ENCODE measurements at regions not wholly inside any gene's neighbourhood (a gene's known extent, or its start where the extent isn't known, plus 50 kb on each side); places are given as distances from the start of the nearest gene placed in this dataset.
"Not testable (repeated sequence)": the region's sequence is repeated elsewhere in the genome, so short reads cannot be mapped to it uniquely, and the experiment has no call there.

GRCh38 chr18:8913606-8914403 is 188.7 kb upstream of the NDUFV2 start:
- DNase-seq: not testable (repeated sequence)

GRCh38 chr18:8914404-8915264 is 187.9 kb upstream of the NDUFV2 start:
- not testable (repeated sequence) for DNase-seq

GRCh38 chr18:8920856-8921787 is 181.4 kb upstream of the NDUFV2 start:
- not testable (repeated sequence) for DNase-seq

- DNase-seq: no peak
These were observed 176.0 kb upstream of the NDUFV2 start for GRCh38 chr18:8926464-8926863.

DNA sequence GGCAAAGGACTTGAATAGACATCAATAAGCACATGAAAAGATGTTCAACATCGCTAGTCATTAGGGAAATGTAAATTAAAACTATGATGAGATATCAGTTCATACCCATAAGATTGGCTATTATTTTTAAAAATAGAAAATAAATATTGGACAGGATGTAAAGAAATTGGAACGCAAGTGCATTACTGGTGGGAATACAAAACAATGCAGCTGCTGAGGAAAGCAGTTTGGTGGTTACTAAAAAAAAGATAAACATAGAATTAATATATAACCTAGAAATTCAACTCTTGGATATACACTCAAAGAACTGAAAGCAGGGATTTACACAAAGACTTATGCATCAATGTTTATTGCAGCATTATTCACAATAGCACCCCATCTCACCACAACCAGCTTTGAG is 174.5 kb upstream of the NDUFV2 start:
- DNase-seq: no peak

- DNase-seq: no peak
These were observed 173.4 kb upstream of the NDUFV2 start for GRCh38 chr18:8928847-8929780.

- DNase-seq: no peak
These were observed 171.4 kb upstream of the NDUFV2 start for GRCh38 chr18:8930990-8931616.

DNA sequence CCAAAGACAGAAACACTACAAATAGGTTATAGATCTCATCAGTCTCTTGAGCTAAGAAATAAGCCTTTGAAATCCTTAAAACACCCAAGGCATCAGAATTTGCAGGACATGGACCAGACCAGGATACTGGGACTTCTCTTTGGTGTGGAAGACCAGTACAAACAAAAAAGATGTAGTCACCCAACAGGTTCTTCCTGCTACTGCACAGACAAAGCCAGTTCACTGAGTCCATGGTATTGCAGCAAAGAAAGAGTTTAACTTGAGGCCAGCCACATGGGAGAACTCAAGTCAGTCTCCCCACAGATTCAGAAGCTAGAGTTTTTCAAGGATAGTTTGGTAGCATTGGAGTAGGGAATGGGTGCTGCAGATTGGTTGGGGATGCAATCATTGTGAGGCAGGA is 169.6 kb upstream of the NDUFV2 start:
- no peak for DNase-seq

- DNase-seq: no peak
These were observed 168.7 kb upstream of the NDUFV2 start for GRCh38 chr18:8933714-8934284.

DNA sequence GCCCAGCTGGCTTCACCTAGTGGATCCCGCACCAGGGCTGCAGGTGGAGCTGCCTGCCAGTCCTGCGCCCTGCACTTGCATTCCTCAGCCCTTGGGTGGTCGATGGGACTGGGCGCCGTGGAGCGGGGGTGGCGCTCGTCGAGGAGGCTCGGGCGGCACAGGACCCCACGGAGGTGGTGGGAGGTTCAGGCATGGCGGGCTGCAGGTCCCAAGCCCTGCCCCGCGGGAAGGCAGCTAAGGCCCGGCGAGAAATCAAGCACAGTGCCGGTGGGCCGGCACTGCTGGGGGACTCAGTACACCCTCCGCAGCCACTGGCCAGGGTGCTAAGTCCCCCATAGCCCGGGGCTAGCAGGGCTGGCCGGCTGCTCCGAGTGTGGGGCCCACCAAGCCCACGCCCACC is 167.2 kb upstream of the NDUFV2 start:
- DNase-seq: not testable (repeated sequence)

DNA sequence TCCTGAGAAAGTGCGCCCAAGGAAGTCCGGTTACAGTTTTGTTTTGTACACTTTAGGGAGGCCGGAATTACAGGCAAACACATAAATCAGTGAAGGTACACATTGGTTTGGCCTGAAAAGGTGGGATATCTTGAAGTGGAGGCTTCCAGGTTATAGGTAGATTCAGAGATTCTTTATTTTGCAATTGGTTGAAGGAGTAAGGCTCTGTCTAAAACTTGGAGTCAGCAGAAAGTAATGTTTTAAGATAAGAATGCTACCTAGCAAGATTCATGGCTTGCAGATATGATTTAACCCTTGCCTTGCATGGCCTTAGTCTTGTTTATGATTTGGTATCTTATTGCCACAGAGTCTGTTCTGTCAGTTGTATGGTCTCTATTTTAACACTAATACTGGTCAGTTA is 165.9 kb upstream of the NDUFV2 start:
- no peak for DNase-seq

GRCh38 chr18:8937160-8938094 is 165.1 kb upstream of the NDUFV2 start:
- no peak for DNase-seq

GRCh38 chr18:8938817-8939216 is 163.7 kb upstream of the NDUFV2 start:
- DNase-seq: no peak

GRCh38 chr18:8942021-8942908 is 160.2 kb upstream of the NDUFV2 start:
- DNase-seq: no peak

- DNase-seq: no peak
These were observed 159.5 kb upstream of the NDUFV2 start for GRCh38 chr18:8942909-8943545.

DNA sequence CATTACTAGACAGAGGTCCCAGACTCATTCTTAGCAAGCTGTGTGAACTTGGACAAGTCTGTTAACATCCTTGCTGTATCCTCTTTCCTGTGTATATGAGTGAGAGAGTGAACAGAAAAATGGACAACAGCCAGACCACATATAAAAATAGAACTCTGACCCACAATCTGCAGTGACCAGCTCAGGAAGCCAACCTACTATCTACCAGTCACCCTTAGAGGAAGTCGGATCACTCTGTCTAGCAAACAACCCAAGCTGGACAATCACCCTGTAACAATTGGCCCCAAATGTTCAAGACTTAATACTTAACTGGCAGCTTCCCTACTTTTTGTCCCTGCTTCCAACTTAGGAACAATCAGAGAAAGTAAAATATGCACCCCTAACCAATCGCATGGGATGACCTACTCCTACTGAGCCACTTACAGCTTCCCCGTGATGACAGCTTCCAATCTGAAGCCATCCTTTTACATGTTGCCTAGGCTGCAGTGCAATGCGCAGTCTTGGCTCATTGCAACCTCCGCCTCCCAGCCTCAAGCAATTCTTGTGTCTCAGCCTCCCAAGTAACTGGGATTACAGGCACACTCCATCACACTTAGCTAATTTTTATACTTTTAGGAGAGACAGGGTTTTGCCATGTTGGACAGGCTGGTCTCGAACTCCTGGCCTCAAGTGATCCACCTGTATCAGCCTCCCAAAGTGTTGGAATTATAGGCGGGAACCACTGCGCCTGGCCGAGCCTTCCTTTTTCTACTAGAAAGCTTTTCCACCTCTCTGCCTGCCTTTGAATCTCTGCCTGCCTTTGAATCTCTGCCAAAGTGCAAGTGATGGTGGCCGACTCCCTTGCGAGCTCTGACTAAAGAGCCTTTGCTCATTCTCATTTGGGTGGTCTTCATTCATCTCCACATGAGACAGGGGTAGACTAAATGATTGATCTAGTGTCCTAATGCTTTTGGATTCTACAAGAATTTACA is 158.3 kb upstream of the NDUFV2 start:
- no peak for DNase-seq

- no peak for DNase-seq
These were observed 157.6 kb upstream of the NDUFV2 start for GRCh38 chr18:8944871-8945245.
